ENCODE measurements at regions not wholly inside any gene's neighbourhood (a gene's known extent, or its start where the extent isn't known, plus 50 kb on each side); places are given as distances from the start of the nearest gene placed in this dataset.
"Not testable (repeated sequence)": the region's sequence is repeated elsewhere in the genome, so short reads cannot be mapped to it uniquely, and the experiment has no call there.

- DNase-seq (ENCODE audit: low read depth), result no peak
Measured at GRCh38 chr10:3571310-3571825, 213.6 kb downstream of the KLF6 start.

DNA sequence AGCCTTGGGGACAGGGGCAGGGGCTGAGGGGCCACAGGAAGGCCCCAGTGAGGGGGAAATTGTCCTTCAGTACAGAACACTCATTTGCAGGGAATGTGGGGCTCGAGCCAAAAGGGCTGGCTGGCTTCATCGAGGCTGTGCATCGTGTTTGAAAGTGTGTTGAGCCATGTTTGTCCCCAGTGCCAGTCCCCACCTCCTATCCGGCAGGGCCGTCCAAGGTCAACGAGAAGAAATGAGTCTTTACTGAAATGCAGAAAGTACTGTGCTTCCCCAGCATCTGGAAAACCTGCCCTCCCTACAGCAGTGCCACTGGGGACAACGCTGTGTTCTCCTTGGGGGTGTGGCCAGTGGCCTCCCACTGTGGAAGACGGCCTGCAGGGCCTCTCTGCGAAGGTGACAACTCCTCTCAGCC lies 214.1 kb downstream of the KLF6 start:
- no peak for DNase-seq (ENCODE audit: low read depth)

- no peak for DNase-seq (ENCODE audit: low read depth)
Measured at GRCh38 chr10:3570131-3570729, 214.8 kb downstream of the KLF6 start.

GRCh38 chr10:3568983-3569382 lies 216.0 kb downstream of the KLF6 start:
- DNase-seq (ENCODE audit: low read depth), result no peak

GRCh38 chr10:3568392-3568791 lies 216.6 kb downstream of the KLF6 start:
- DNase-seq (ENCODE audit: low read depth), result no peak

DNA sequence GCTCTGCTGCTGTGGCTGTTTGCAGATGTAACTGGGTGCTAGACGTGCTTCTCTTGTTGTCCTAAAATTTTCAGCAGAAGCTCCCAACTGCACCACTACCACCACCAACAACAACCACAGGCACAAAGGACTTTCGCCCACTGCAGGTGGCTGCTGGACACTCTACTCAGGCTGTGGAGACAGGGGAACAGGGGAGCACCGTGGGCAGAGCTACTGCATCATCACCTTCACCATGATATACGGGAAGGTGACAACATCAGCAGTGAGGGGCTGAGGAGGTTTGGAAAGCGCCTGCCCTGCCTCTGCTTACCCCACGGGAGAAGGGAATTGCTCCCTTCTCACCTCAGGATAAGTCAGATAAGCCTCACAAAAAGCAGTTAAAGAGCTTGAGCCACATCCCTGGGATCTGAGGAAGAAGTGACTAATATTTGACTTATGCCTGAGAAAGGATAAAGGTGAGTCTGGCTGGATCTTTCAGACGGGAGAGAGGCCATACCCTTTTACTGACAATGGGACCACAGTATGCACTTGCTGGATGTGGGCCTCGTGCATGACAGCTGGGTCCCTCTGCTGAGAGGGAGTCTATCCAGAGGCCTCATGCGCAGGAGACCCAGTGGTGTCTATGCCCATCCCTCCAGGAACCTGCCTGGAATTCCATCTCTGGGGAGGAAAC lies 217.6 kb downstream of the KLF6 start:
- no peak for DNase-seq (ENCODE audit: low read depth)

GRCh38 chr10:3566627-3567026 lies 218.4 kb downstream of the KLF6 start:
- DNase-seq (ENCODE audit: low read depth), result no peak

- DNase-seq (ENCODE audit: low read depth), result no peak
Measured at GRCh38 chr10:3564346-3565002, 220.5 kb downstream of the KLF6 start.

DNA sequence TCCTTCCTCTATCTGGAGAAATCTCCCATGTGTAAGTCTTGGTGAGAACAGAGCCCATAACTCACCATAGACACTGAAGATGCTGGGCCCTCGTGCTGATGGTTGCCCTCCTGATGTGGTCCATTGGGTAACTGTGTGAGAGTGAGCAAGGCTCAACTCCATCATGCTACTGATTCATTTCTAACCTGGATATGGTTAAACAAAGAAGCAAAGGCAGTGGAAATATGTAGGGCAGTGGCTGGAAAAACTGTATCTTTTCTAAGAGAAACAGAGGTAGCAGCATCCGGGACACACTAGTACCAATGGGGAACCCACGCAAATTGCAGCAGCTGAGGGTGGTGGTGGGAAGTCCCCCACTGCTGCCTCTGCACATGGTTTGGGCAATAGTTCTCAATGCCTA lies 221.7 kb downstream of the KLF6 start:
- DNase-seq (ENCODE audit: low read depth), result no peak

DNA sequence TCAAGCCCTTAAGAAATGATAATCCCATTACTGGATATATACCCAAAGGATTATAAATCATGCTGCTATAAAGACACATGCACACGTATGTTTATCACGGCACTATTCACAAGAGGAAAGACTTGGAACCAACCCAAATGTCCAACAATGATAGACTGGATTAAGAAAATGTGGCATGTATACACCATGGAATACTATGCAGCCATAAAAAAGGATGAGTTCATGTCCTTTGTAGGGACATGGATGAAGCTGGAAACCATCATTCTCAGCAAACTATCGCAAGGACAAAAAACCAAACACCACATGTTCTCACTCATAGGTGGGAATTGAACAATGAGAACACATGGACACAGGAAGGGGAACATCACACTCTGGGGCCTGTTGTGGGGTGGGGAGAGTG lies 224.4 kb downstream of the KLF6 start:
- DNase-seq (ENCODE audit: low read depth), result not testable (repeated sequence)

- DNase-seq (ENCODE audit: low read depth), result no peak
Measured at GRCh38 chr10:3559527-3559926, 225.5 kb downstream of the KLF6 start.

GRCh38 chr10:3559011-3559410 lies 226.0 kb downstream of the KLF6 start:
- DNase-seq (ENCODE audit: low read depth), result no peak

GRCh38 chr10:3556191-3557017 lies 228.6 kb downstream of the KLF6 start:
- DNase-seq (ENCODE audit: low read depth), result not testable (repeated sequence)

GRCh38 chr10:3554121-3554522 lies 230.9 kb downstream of the KLF6 start:
- DNase-seq (ENCODE audit: low read depth), result no peak

DNA sequence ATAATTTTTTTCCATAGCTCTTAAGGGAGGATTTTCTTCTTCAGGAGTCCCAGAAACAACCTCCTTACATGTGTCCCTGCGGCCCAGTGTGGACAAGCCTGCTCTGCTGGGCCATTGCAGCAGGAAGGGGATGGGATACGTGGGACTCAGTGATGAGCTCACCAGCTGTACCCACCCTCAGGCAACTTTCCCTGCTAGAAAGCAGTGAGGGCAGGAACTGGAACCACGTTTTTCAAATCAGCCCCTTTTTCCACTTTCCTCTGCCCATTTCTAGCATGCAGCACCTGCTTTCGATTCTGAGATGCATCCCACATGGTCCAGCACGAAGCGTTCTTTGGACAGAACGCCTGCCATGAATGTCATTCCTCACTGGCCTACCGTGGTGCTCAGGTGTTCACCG lies 232.7 kb downstream of the KLF6 start:
- DNase-seq (ENCODE audit: low read depth), result no peak

DNA sequence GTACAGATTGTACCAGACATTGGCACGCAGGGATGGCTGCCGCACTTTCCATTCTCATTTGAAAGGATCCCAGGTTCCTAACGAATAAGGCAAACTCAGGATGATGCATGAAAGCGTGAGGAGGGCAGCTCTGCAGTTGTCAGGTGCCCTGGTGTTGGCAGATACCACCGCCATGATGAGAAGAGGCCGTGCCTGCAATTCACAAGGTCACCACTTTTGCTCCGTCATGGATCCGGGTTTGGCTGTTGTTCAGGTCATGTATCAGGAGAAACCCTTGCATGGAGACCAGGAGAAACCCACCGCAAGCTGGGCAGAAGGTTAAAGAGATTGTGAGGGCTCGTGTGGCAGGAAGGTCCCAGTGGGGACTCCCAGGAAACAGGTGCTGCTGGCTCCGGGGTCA lies 233.2 kb downstream of the KLF6 start:
- DNase-seq (ENCODE audit: low read depth), result no peak

DNA sequence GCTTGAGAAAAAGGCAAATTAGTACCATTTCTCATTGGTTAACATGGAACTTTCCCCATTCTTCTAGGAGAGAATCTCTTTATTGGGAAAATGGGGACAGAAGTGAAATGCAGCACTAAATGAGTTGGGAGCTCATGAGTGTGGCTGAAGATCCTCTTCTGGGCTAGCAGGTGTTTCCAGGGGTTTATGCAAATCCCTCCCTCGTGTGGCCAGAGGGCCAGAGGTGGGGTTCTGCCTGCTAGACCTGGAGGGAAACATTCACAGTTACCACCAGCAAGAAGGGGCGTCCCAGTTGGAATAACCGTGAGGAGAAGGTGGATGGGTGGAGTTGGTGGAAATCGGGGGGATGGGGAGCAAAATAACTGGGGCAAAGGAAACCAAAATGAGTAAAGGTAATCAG lies 235.9 kb downstream of the KLF6 start:
- no peak for DNase-seq (ENCODE audit: low read depth)

DNA sequence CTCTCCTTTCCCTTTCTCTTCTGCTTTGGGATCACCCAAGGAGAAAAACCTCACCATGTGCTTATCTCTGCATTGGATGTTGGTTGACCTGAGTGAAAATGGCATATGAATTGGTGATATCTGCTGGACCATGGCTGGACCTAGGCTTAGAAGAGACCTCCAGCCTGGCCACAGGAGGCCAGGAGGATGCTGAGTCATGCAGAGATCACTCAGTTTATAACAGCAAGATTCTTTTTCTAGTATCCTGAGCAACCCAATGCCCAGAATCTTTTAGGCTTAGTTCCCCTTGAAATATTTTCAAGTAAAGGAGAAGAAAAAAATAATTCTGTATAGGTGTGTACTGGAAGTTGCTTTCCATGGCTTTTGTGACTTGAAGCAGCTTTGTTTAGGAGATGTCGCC lies 236.3 kb downstream of the KLF6 start:
- no peak for DNase-seq (ENCODE audit: low read depth)

DNA sequence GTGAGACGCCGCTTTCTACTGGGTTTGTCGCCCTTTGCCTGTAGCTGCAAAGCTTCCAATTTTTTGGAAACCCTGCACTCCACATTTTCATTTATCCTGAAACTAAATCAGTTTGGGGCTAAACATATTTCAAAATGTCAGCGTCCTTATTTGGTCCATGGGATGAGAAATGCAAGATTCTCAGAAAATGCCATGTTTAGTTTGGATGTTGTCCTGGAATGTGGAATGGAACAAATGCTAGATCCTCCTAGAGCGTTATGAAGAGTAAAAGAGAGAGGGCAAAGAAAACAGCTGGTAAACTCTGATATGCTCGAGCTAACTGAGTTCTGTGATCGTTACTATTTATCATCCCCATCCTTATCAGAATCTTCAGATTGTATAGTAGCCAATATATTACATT lies 236.9 kb downstream of the KLF6 start:
- no peak for DNase-seq (ENCODE audit: low read depth)

GRCh38 chr10:3544561-3544960 lies 240.4 kb downstream of the KLF6 start:
- DNase-seq (ENCODE audit: low read depth), result no peak

DNA sequence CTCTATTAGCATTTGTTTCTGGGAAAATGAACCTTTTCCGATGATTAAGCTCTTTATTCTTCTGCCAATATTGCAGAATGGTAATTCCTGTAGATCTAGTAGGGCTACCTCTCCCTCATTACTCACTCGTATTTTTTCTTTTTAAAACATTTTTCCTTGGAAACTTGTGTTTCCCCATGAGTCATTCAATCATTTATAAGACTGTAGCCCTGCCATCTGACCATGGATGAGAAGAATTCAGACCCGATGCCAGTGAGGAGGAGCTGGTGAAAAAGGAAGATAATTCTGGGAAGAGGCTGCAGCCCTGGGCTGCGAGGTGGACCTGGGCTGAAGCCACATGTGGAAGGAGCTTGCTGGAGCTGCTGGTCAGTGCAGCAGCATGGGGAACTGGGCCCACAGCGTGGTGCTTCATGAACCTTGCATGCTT lies 242.8 kb downstream of the KLF6 start:
- no peak for DNase-seq (ENCODE audit: low read depth)

- DNase-seq (ENCODE audit: low read depth), result no peak
Measured at GRCh38 chr10:3539696-3540383, 245.2 kb downstream of the KLF6 start.
